ENCODE measurements at regions not wholly inside any gene's neighbourhood (a gene's known extent, or its start where the extent isn't known, plus 50 kb on each side); places are given as distances from the start of the nearest gene placed in this dataset.
"Not testable (repeated sequence)": the region's sequence is repeated elsewhere in the genome, so short reads cannot be mapped to it uniquely, and the experiment has no call there.

GRCh38 chr4:66489370-66489769 lies 819.1 kb upstream of the EPHA5 start:
- Histone ChIP-seq H3K27ac (no peak overlapping the region), H3K4me3 (no peak overlapping the region), H3K27me3 (no peaks in the 10 kb centered on the region), H3K4me1 (no peaks in the 10 kb centered on the region), H3K36me3 (no peaks in the 10 kb centered on the region), H3K9me3 (no peaks in the 10 kb centered on the region)
- no peak for DNase-seq (ENCODE audit: low spot score in 2 of 2)
- TF ChIP-seq POLR2A (IDR thresholded peaks at IDR 0.05) (no peak), CTCF (IDR thresholded peaks at IDR 0.05) (no peak), POLR2AphosphoS5 (IDR thresholded peaks at IDR 0.05) (no peak)
- intact Hi-C loops (cut with DNase I; ENCODE audit: low total_unique reads), result no loop called here

- no peaks in the 10 kb centered on the region for H3K36me3 ChIP-seq
- TF ChIP-seq POLR2A (IDR thresholded peaks at IDR 0.05) (no peak), CTCF (IDR thresholded peaks at IDR 0.05) (no peak), POLR2AphosphoS5 (IDR thresholded peaks at IDR 0.05) (no peak)
- no peaks in the 10 kb centered on the region for H3K9me3 ChIP-seq
- intact Hi-C loops (cut with DNase I; ENCODE audit: low total_unique reads), result no loop called here
- no peak overlapping the region for H3K4me3 ChIP-seq
- no peak for DNase-seq (ENCODE audit: low spot score in 2 of 2)
- H3K4me1 ChIP-seq, result no peaks in the 10 kb centered on the region
- H3K27me3 ChIP-seq, result no peaks in the 10 kb centered on the region
- no peak overlapping the region for H3K27ac ChIP-seq
These were observed 815.8 kb upstream of the EPHA5 start for GRCh38 chr4:66486068-66486467.

- Histone ChIP-seq H3K36me3 (no peaks in the 10 kb centered on the region), H3K27me3 (no peaks in the 10 kb centered on the region), H3K4me3 (no peak overlapping the region), H3K4me1 (no peaks in the 10 kb centered on the region), H3K9me3 (no peaks in the 10 kb centered on the region), H3K27ac (no peak overlapping the region)
- TF ChIP-seq CTCF (IDR thresholded peaks at IDR 0.05) (no peak), POLR2AphosphoS5 (IDR thresholded peaks at IDR 0.05) (no peak), POLR2A (IDR thresholded peaks at IDR 0.05) (no peak)
- intact Hi-C loops (cut with DNase I; ENCODE audit: low total_unique reads), result no loop called here
- DNase-seq (ENCODE audit: low spot score in 2 of 2), result no peak
These were observed 811.9 kb upstream of the EPHA5 start for GRCh38 chr4:66482186-66482585.

- intact Hi-C loops (cut with DNase I; ENCODE audit: low total_unique reads), result no loop called here
- no peak for TF ChIP-seq CTCF (IDR thresholded peaks at IDR 0.05)
These were observed 805.3 kb upstream of the EPHA5 start for GRCh38 chr4:66475596-66475995.

GRCh38 chr4:66465111-66465510 lies 794.8 kb upstream of the EPHA5 start:
- intact Hi-C loops (cut with DNase I; ENCODE audit: low total_unique reads), result no loop called here
- Histone ChIP-seq H3K4me1 (no peaks in the 10 kb centered on the region), H3K9me3 (peaks cover 9 to 14% of the 10 kb centered on the region in 2 donors), H3K36me3 (no peaks in the 10 kb centered on the region), H3K27me3 (no peaks in the 10 kb centered on the region), H3K4me3 (no peak overlapping the region), H3K27ac (no peak overlapping the region)
- TF ChIP-seq CTCF (IDR thresholded peaks at IDR 0.05) (no peak), POLR2A (IDR thresholded peaks at IDR 0.05) (no peak), POLR2AphosphoS5 (IDR thresholded peaks at IDR 0.05) (no peak)
- DNase-seq (ENCODE audit: low spot score in 2 of 2), result no peak

More at GRCh38 chr4:66475596-66475995, 805.3 kb upstream of the EPHA5 start:
- no peaks in the 10 kb centered on the region for H3K27me3 ChIP-seq
- H3K4me1 ChIP-seq, result no peaks in the 10 kb centered on the region
- H3K36me3 ChIP-seq, result no peaks in the 10 kb centered on the region
- H3K27ac ChIP-seq, result no peak overlapping the region
- no peak for DNase-seq (ENCODE audit: low spot score in 2 of 2)
- no peaks in the 10 kb centered on the region for H3K9me3 ChIP-seq
- H3K4me3 ChIP-seq, result no peak overlapping the region

- H3K27me3 ChIP-seq; H3K36me3 ChIP-seq; H3K4me3 ChIP-seq; intact Hi-C loops (cut with DNase I; ENCODE audit: low total_unique reads); H3K27ac ChIP-seq; DNase-seq (ENCODE audit: low spot score in 2 of 2); H3K4me1 ChIP-seq: not testable (repeated sequence)
- peaks cover 9 to 16% of the 10 kb centered on the region in 2 donors for H3K9me3 ChIP-seq
These were observed 792.6 kb upstream of the EPHA5 start for GRCh38 chr4:66462890-66463289.

All from breast epithelium (tissue), 4 donors.